ENCODE measurements at regions not wholly inside any gene's neighbourhood (a gene's known extent, or its start where the extent isn't known, plus 50 kb on each side); places are given as distances from the start of the nearest gene placed in this dataset.

DNA sequence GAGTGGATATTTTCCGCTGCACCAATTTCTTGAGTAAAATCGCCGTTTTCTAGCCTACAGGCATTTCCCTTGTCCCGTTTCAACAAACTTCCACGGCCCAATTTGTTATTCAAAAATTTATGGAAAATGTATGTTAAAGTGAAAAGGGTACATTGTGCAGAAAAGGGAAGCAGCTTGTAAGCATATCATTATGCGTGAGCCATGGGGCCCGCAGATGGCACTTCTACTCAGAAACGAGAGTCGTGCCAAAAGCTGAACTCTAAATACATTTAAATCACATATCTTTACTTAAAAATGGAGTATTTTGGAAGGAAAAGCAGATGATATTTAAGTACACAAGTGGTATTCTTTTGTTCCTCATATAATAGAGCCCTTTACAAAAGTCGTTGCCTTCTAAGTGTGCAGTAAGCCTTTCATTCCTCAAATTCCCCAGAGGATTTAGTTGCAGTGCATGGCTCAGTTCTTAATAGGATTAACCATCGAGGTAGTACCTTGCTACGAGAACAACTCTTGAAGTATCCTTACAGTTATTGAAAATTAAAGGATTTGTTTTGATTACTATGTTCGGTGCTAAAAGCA is 1227.2 kb upstream of the WWC1 start:
- TF ChIP-seq, protein P1, sequence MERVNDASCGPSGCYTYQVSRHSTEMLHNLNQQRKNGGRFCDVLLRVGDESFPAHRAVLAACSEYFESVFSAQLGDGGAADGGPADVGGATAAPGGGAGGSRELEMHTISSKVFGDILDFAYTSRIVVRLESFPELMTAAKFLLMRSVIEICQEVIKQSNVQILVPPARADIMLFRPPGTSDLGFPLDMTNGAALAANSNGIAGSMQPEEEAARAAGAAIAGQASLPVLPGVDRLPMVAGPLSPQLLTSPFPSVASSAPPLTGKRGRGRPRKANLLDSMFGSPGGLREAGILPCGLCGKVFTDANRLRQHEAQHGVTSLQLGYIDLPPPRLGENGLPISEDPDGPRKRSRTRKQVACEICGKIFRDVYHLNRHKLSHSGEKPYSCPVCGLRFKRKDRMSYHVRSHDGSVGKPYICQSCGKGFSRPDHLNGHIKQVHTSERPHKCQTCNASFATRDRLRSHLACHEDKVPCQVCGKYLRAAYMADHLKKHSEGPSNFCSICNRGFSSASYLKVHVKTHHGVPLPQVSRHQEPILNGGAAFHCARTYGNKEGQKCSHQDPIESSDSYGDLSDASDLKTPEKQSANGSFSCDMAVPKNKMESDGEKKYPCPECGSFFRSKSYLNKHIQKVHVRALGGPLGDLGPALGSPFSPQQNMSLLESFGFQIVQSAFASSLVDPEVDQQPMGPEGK (CRISPR knock-in tag; IDR thresholded peaks at IDR 0.05; ENCODE audit: borderline replicate concordance) = no peak
- TF ChIP-seq ARNTL (CRISPR knock-in tag; IDR thresholded peaks at IDR 0.05; ENCODE audit: borderline replicate concordance, low read depth) (no peak), BACH2 (CRISPR knock-in tag; IDR thresholded peaks at IDR 0.05; ENCODE audit: borderline replicate concordance) (no peak), ZNF8 (CRISPR knock-in tag; IDR thresholded peaks at IDR 0.05) (no peak), SNAI2 (CRISPR knock-in tag; IDR thresholded peaks at IDR 0.05) (no peak), ESRRG (CRISPR knock-in tag; IDR thresholded peaks at IDR 0.05) (no peak)
- TF ChIP-seq, protein P2, sequence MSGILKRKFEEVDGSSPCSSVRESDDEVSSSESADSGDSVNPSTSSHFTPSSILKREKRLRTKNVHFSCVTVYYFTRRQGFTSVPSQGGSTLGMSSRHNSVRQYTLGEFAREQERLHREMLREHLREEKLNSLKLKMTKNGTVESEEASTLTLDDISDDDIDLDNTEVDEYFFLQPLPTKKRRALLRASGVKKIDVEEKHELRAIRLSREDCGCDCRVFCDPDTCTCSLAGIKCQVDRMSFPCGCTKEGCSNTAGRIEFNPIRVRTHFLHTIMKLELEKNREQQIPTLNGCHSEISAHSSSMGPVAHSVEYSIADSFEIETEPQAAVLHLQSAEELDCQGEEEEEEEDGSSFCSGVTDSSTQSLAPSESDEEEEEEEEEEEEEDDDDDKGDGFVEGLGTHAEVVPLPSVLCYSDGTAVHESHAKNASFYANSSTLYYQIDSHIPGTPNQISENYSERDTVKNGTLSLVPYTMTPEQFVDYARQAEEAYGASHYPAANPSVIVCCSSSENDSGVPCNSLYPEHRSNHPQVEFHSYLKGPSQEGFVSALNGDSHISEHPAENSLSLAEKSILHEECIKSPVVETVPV (CRISPR knock-in tag; IDR thresholded peaks at IDR 0.05) = no peak

Data from SK-N-SH treated with all-trans-retinoic acid at 6 μM for 48 hours (cell line).